ENCODE measurements at regions not wholly inside any gene's neighbourhood (a gene's known extent, or its start where the extent isn't known, plus 50 kb on each side); places are given as distances from the start of the nearest gene placed in this dataset.
A peak's percentile ranks its signal among the peaks of the same experiment; 100 is the strongest.

- Histone ChIP-seq H3K27me3 (ENCODE audit: insufficient read depth, insufficient read length) (peaks cover 7% of the 10 kb centered on the region), H3K4me1 (ENCODE audit: insufficient read depth, insufficient read length) (no peaks in the 10 kb centered on the region), H3K9me3 (ENCODE audit: insufficient read depth, low read length) (no peaks in the 10 kb centered on the region), H3K9ac (ENCODE audit: insufficient read length, low read depth) (no peak overlapping the region), H3K4me3 (ENCODE audit: insufficient read length, low read depth) (no peak overlapping the region), H3K36me3 (ENCODE audit: insufficient read depth, insufficient read length, low read length) (no peaks in the 10 kb centered on the region)
- no peak for DNase-seq (ENCODE audit: low read depth, low spot score)
- TF ChIP-seq YY1 (IDR thresholded peaks at IDR 0.05; ENCODE audit: insufficient read depth, insufficient read length), result no peak
- TF ChIP-seq SUZ12 (IDR thresholded peaks at IDR 0.05; ENCODE audit: extremely low read depth, insufficient read depth, insufficient read length), result no peak
- no peak for TF ChIP-seq ZNF274 (IDR thresholded peaks at IDR 0.05; ENCODE audit: low read depth, low read length)
Measured at GRCh38 chr10:78565841-78566240, 502.9 kb upstream of the ZMIZ1 start.

- no peak overlapping the region for H3K4me3 ChIP-seq (ENCODE audit: insufficient read length, low read depth)
- H3K27me3 ChIP-seq (ENCODE audit: insufficient read depth, insufficient read length), result peaks cover 5% of the 10 kb centered on the region
- TF ChIP-seq YY1 (IDR thresholded peaks at IDR 0.05; ENCODE audit: insufficient read depth, insufficient read length) (no peak), ZNF274 (IDR thresholded peaks at IDR 0.05; ENCODE audit: low read depth, low read length) (no peak), SUZ12 (IDR thresholded peaks at IDR 0.05; ENCODE audit: extremely low read depth, insufficient read depth, insufficient read length) (no peak)
- DNase-seq (ENCODE audit: low read depth, low spot score), result no peak
- H3K9ac ChIP-seq (ENCODE audit: insufficient read length, low read depth), result no peak overlapping the region
- no peaks in the 10 kb centered on the region for H3K9me3 ChIP-seq (ENCODE audit: insufficient read depth, low read length)
- H3K36me3 ChIP-seq (ENCODE audit: insufficient read depth, insufficient read length, low read length), result no peaks in the 10 kb centered on the region
- H3K4me1 ChIP-seq (ENCODE audit: insufficient read depth, insufficient read length), result no peaks in the 10 kb centered on the region
Measured at GRCh38 chr10:78566284-78567111, 502.3 kb upstream of the ZMIZ1 start.

GRCh38 chr10:78567680-78568455 is 500.9 kb upstream of the ZMIZ1 start:
- Histone ChIP-seq H3K9ac (ENCODE audit: insufficient read length, low read depth) (no peak overlapping the region), H3K36me3 (ENCODE audit: insufficient read depth, insufficient read length, low read length) (no peaks in the 10 kb centered on the region), H3K4me1 (ENCODE audit: insufficient read depth, insufficient read length) (no peaks in the 10 kb centered on the region), H3K27me3 (ENCODE audit: insufficient read depth, insufficient read length) (peaks cover 3% of the 10 kb centered on the region), H3K4me3 (ENCODE audit: insufficient read length, low read depth) (no peak overlapping the region), H3K9me3 (ENCODE audit: insufficient read depth, low read length) (no peaks in the 10 kb centered on the region)
- TF ChIP-seq SUZ12 (IDR thresholded peaks at IDR 0.05; ENCODE audit: extremely low read depth, insufficient read depth, insufficient read length) (no peak), ZNF274 (IDR thresholded peaks at IDR 0.05; ENCODE audit: low read depth, low read length) (no peak), YY1 (IDR thresholded peaks at IDR 0.05; ENCODE audit: insufficient read depth, insufficient read length) (no peak)
- DNase-seq (ENCODE audit: low read depth, low spot score), result no peak

- Histone ChIP-seq H3K4me1 (ENCODE audit: insufficient read depth, insufficient read length) (no peaks in the 10 kb centered on the region), H3K4me3 (ENCODE audit: insufficient read length, low read depth) (no peak overlapping the region), H3K27me3 (ENCODE audit: insufficient read depth, insufficient read length) (peaks cover 3% of the 10 kb centered on the region), H3K9ac (ENCODE audit: insufficient read length, low read depth) (no peak overlapping the region), H3K9me3 (ENCODE audit: insufficient read depth, low read length) (no peaks in the 10 kb centered on the region), H3K36me3 (ENCODE audit: insufficient read depth, insufficient read length, low read length) (no peaks in the 10 kb centered on the region)
- DNase-seq (ENCODE audit: low read depth, low spot score), result no peak
- TF ChIP-seq ZNF274 (IDR thresholded peaks at IDR 0.05; ENCODE audit: low read depth, low read length) (no peak), SUZ12 (IDR thresholded peaks at IDR 0.05; ENCODE audit: extremely low read depth, insufficient read depth, insufficient read length) (no peak), YY1 (IDR thresholded peaks at IDR 0.05; ENCODE audit: insufficient read depth, insufficient read length) (no peak)
Measured at GRCh38 chr10:78568620-78569019, 500.1 kb upstream of the ZMIZ1 start.

GRCh38 chr10:78570633-78571235 is 498.0 kb upstream of the ZMIZ1 start:
- TF ChIP-seq SUZ12 (IDR thresholded peaks at IDR 0.05; ENCODE audit: extremely low read depth, insufficient read depth, insufficient read length), result no peak
- H3K4me3 ChIP-seq (ENCODE audit: insufficient read length, low read depth), result no peak overlapping the region
- peaks cover 3% of the 10 kb centered on the region for H3K27me3 ChIP-seq (ENCODE audit: insufficient read depth, insufficient read length)
- no peaks in the 10 kb centered on the region for H3K9me3 ChIP-seq (ENCODE audit: insufficient read depth, low read length)
- no peak for DNase-seq (ENCODE audit: low read depth, low spot score)
- H3K9ac ChIP-seq (ENCODE audit: insufficient read length, low read depth), result peak overlapping the region; percentile 42
- peaks cover 2% of the 10 kb centered on the region for H3K4me1 ChIP-seq (ENCODE audit: insufficient read depth, insufficient read length)
- no peaks in the 10 kb centered on the region for H3K36me3 ChIP-seq (ENCODE audit: insufficient read depth, insufficient read length, low read length)

GRCh38 chr10:78571286-78571685 is 497.5 kb upstream of the ZMIZ1 start:
- Histone ChIP-seq H3K4me1 (ENCODE audit: insufficient read depth, insufficient read length) (peaks cover 2% of the 10 kb centered on the region), H3K9ac (ENCODE audit: insufficient read length, low read depth) (no peak overlapping the region), H3K9me3 (ENCODE audit: insufficient read depth, low read length) (no peaks in the 10 kb centered on the region), H3K4me3 (ENCODE audit: insufficient read length, low read depth) (no peak overlapping the region), H3K27me3 (ENCODE audit: insufficient read depth, insufficient read length) (peaks cover 3% of the 10 kb centered on the region), H3K36me3 (ENCODE audit: insufficient read depth, insufficient read length, low read length) (no peaks in the 10 kb centered on the region)
- TF ChIP-seq ZNF274 (IDR thresholded peaks at IDR 0.05; ENCODE audit: low read depth, low read length) (no peak), YY1 (IDR thresholded peaks at IDR 0.05; ENCODE audit: insufficient read depth, insufficient read length) (no peak), SUZ12 (IDR thresholded peaks at IDR 0.05; ENCODE audit: extremely low read depth, insufficient read depth, insufficient read length) (no peak)
- no peak for DNase-seq (ENCODE audit: low read depth, low spot score)

- H3K4me3 ChIP-seq (ENCODE audit: insufficient read length, low read depth), result no peak overlapping the region
- H3K36me3 ChIP-seq (ENCODE audit: insufficient read depth, insufficient read length, low read length), result no peaks in the 10 kb centered on the region
- TF ChIP-seq YY1 (IDR thresholded peaks at IDR 0.05; ENCODE audit: insufficient read depth, insufficient read length), result no peak
- no peak for TF ChIP-seq ZNF274 (IDR thresholded peaks at IDR 0.05; ENCODE audit: low read depth, low read length)
- H3K9me3 ChIP-seq (ENCODE audit: insufficient read depth, low read length), result no peaks in the 10 kb centered on the region
- no peak overlapping the region for H3K9ac ChIP-seq (ENCODE audit: insufficient read length, low read depth)
- no peak for DNase-seq (ENCODE audit: low read depth, low spot score)
- peaks cover 2% of the 10 kb centered on the region for H3K4me1 ChIP-seq (ENCODE audit: insufficient read depth, insufficient read length)
- H3K27me3 ChIP-seq (ENCODE audit: insufficient read depth, insufficient read length), result peaks cover 3% of the 10 kb centered on the region
Measured at GRCh38 chr10:78571891-78572290, 496.9 kb upstream of the ZMIZ1 start.
